IMR-90 (cell line): ENCODE measurements at regions not wholly inside any gene's neighbourhood (a gene's known extent, or its start where the extent isn't known, plus 50 kb on each side); places are given as distances from the start of the nearest gene placed in this dataset.

Source experiments
- ATAC-seq: fragments of 200-7000 bp; cut with Tn5 transposase; 2 replicates; pipeline ENCODE4 v1.9.1; 2020; ENCODE audit warnings: low read depth, mild to moderate bottlenecking, moderate library complexity
- BruUV-seq: library from RNA; stranded (reverse); fragments of 400-500 nt; replicated peaks from 2 replicates; lab custom pipeline; 2021; lab: Mats Ljungman, UMichigan
- CTCF ChIA-PET: fragments of 300-600 bp; formaldehyde crosslinking; extraction: SDS; loops from one replicate; lab custom pipeline; 2021; ENCODE audit warnings: antibody characterized with exemption; lab: Yijun Ruan, JAX
- POLR2A ChIA-PET: fragments of 300-600 bp; sonication (Branson Sonifier 250); formaldehyde crosslinking; loops from one replicate; lab custom pipeline; 2022; ENCODE audit warnings: antibody characterized with exemption; ENCODE audit not compliant: unreplicated experiment; lab: Charles Lee
- DNase-seq: peaks from one replicate; pipeline ENCODE4 v3.0.0; 2013
- H2AFZ ChIP-seq: replicated peaks from 2 replicates; pipeline ENCODE3; 2013; ENCODE audit warnings: low read length, mild to moderate bottlenecking; ENCODE audit not compliant: poor library complexity
- H2AK5ac ChIP-seq: 2 replicates; pipeline ENCODE4 v1.6.1; 2013; ENCODE audit warnings: low read depth, low read length, inconsistent platforms
- H2AK9ac ChIP-seq: replicated peaks from 2 replicates; pipeline ENCODE3; 2013; ENCODE audit warnings: mild to moderate bottlenecking, low read depth, low read length, moderate library complexity; ENCODE audit not compliant: poor library complexity
- H2BK120ac ChIP-seq: 2 replicates; pipeline ENCODE4 v1.6.1; 2013; ENCODE audit warnings: low read depth, low read length, inconsistent platforms
- H2BK15ac ChIP-seq: 3 replicates; pipeline ENCODE4 v1.6.1; 2013; ENCODE audit warnings: low read depth, low read length, inconsistent platforms
- H2BK20ac ChIP-seq: 2 replicates; pipeline ENCODE4 v1.6.1; 2013; ENCODE audit warnings: low read depth, mild to moderate bottlenecking, inconsistent platforms, low read length, moderate library complexity
- H2BK5ac ChIP-seq: 2 replicates; pipeline ENCODE4 v1.6.1; 2013; ENCODE audit warnings: mild to moderate bottlenecking, low read depth, low read length, inconsistent platforms; ENCODE audit not compliant: poor library complexity, severe bottlenecking
- H3K14ac ChIP-seq: replicated peaks from 2 replicates; pipeline ENCODE4 v1.6.1; 2013; ENCODE audit warnings: low read depth, low read length, inconsistent platforms
- H3K18ac ChIP-seq: 2 replicates; pipeline ENCODE4 v1.6.1; 2013; ENCODE audit warnings: low read depth, low read length, control low read depth
- H3K23ac ChIP-seq: 2 replicates; pipeline ENCODE4 v1.6.1; 2013; ENCODE audit warnings: low read depth, low read length, inconsistent platforms
- H3K27ac ChIP-seq: 2 replicates; pipeline ENCODE4 v1.5.1; 2013; ENCODE audit warnings: mild to moderate bottlenecking, control low read depth, low read length; ENCODE audit not compliant: insufficient read depth
- H3K27me3 ChIP-seq: 2 replicates; pipeline ENCODE4 v1.6.1; 2013; ENCODE audit warnings: low read length; ENCODE audit not compliant: control insufficient read depth, insufficient read depth
- H3K36me3 ChIP-seq: 2 replicates; pipeline ENCODE4 v1.6.1; 2013; ENCODE audit warnings: low read length, mixed read lengths; ENCODE audit not compliant: control insufficient read depth, insufficient read depth
- H3K4ac ChIP-seq: 2 replicates; pipeline ENCODE4 v1.6.1; 2013; ENCODE audit warnings: low read depth, low read length, inconsistent platforms
- H3K4me1 ChIP-seq: 2 replicates; pipeline ENCODE4 v1.6.1; 2013; ENCODE audit warnings: low read length, mixed read lengths; ENCODE audit not compliant: control insufficient read depth, insufficient read depth
- H3K4me2 ChIP-seq: 2 replicates; pipeline ENCODE4 v1.6.1; 2013; ENCODE audit warnings: low read depth, mild to moderate bottlenecking, control low read depth, low read length, moderate library complexity
- H3K4me3 ChIP-seq: 2 replicates; pipeline ENCODE4 v1.5.1; 2013; ENCODE audit warnings: low read depth, mild to moderate bottlenecking, control low read depth, low read length, moderate library complexity; ENCODE audit not compliant: insufficient read depth
- H3K56ac ChIP-seq: 2 replicates; pipeline ENCODE4 v1.6.1; 2013; ENCODE audit warnings: low read length, inconsistent platforms; ENCODE audit not compliant: insufficient read depth; ENCODE audit errors: extremely low read depth
- H3K79me1 ChIP-seq, 2 experiments: 2 replicates each; pipeline ENCODE4 v1.6.1; 2013; ENCODE audit warnings: low read length in 2 of 2, inconsistent platforms in 1 of 2, low read depth in 1 of 2
- H3K9ac ChIP-seq: 2 replicates; pipeline ENCODE4 v1.6.1; 2013; ENCODE audit warnings: low read depth, low read length, control low read depth
- H3K9me1 ChIP-seq: 2 replicates; pipeline ENCODE4 v1.6.1; 2013; ENCODE audit warnings: low read length, inconsistent platforms; ENCODE audit not compliant: insufficient read depth
- H3K9me3 ChIP-seq: 2 replicates; pipeline ENCODE4 v1.6.1; 2013; ENCODE audit warnings: low read length; ENCODE audit not compliant: control insufficient read depth, insufficient read depth
- H4K20me1 ChIP-seq: 2 replicates; pipeline ENCODE4 v1.6.1; 2013; ENCODE audit warnings: low read length, inconsistent platforms; ENCODE audit not compliant: insufficient read depth
- H4K5ac ChIP-seq: 2 replicates; pipeline ENCODE4 v1.6.1; 2013; ENCODE audit warnings: mild to moderate bottlenecking, low read depth, low read length, control low read depth
- H4K8ac ChIP-seq, 2 experiments: 2 replicates each; pipeline ENCODE4 v1.6.1; 2013; ENCODE audit warnings: low read depth in 2 of 2, low read length in 2 of 2, control low read depth in 1 of 2, inconsistent platforms in 1 of 2
- H4K91ac ChIP-seq: 2 replicates; pipeline ENCODE4 v1.6.1; 2013; ENCODE audit warnings: low read depth, low read length, inconsistent platforms; ENCODE audit not compliant: insufficient read depth
- BHLHE40 ChIP-seq: fragments of 150-350 bp; IDR thresholded peaks from 2 replicates; pipeline ENCODE4 v1.6.1; 2016; ENCODE audit warnings: mild to moderate bottlenecking, low read depth, low read length
- CEBPB ChIP-seq: IDR thresholded peaks from 2 replicates; pipeline ENCODE4 v1.6.1; 2012; ENCODE audit warnings: low read depth, low read length, improper control_type of control experiment
- MAZ ChIP-seq: IDR thresholded peaks from 2 replicates; pipeline ENCODE4 v1.6.1; 2012; ENCODE audit warnings: low read depth, mild to moderate bottlenecking, low read length, improper control_type of control experiment, moderate library complexity, borderline replicate concordance
- POLR2A ChIP-seq: IDR thresholded peaks from 2 replicates; pipeline ENCODE4 v1.6.1; 2012; ENCODE audit warnings: mild to moderate bottlenecking, low read depth, low read length
- RFX5 ChIP-seq: IDR thresholded peaks from 2 replicates; pipeline ENCODE4 v1.8.0; 2012; ENCODE audit warnings: low read depth, mild to moderate bottlenecking, low read length, moderate library complexity
- WGBS, 2 experiments: methylation state at CpG; one replicate each; pipeline versions ENCODE4 v1.1.5 to v1.1.7; 2013; ENCODE audit warnings: missing lambda C conversion rate in 2 of 2; ENCODE audit not compliant: insufficient read length in 1 of 2; ENCODE audit errors: extremely low coverage in 2 of 2; 5-methylcytosine and 5-hydroxymethylcytosine counted together
- dilution Hi-C: fragments of 300-500 bp; cut with HindIII; formaldehyde crosslinking; loops from one replicate; pipeline ENCODE4 v1.14.3; 2018; ENCODE audit warnings: low sequenced_read_pairs; ENCODE audit not compliant: unreplicated experiment
- in situ Hi-C: fragments of 300-500 bp; cut with MboI; formaldehyde crosslinking; loops from 3 replicates; pipeline ENCODE4 v1.14.3; 2019; ENCODE audit warnings: low sequenced_read_pairs, inconsistent platforms, mixed read lengths
- intact Hi-C: fragments of 100-400 bp; cut with micrococcal nuclease; formaldehyde crosslinking; loops from 2 replicates; pipeline ENCODE4 v1.10.0; 2022
- TF ChIP-seq, protein P1 (sequence below): fragments of 150-350 bp; IDR thresholded peaks from 2 replicates; pipeline ENCODE4 v1.6.1; 2017; ENCODE audit warnings: mild to moderate bottlenecking, antibody characterized with exemption, low read length, low read depth

DNA sequence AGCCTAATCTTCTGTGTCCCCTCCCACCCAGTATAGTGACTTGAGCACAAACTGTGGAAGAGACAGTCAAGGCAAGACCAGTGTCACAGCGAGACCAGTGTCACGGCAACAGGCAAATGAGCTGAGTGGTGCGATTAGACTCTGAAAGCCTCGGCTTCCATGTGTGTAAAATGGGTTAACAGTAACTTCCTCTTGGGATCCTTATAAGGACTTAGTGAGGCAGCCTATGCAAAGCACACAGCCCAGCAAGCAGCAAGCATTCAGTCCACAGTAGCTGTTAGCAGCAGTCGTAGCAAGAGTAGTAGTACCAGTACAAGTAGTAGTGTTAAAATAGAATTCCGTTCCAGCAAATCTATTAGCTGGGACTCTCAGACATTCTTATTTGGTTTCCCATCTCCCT is 334.1 kb downstream of the GABRB3 start:
- peaks cover 22% of the 10 kb centered on the region for H3K9me3 ChIP-seq
- no peaks in the 10 kb centered on the region for H3K4me1 ChIP-seq
- H2AFZ ChIP-seq: no peak overlapping the region
- ChIA-PET CTCF (no interaction called here), POLR2A (no interaction called here)
- H4K5ac ChIP-seq: no peak overlapping the region
- dilution Hi-C loops (no loop called here), intact Hi-C loops (no loop called here), in situ Hi-C loops (no loop called here)
- H2BK5ac ChIP-seq: no peak overlapping the region
- DNase-seq (no peak), ATAC-seq (no peak)
- no CpG with 5 or more reads among the region's 6 CpGs for WGBS, 2 experiments
- peak overlapping the region; percentile 50 for H2AK9ac ChIP-seq
- H3K9me1 ChIP-seq: no peaks in the 10 kb centered on the region
- H4K8ac ChIP-seq: no peak overlapping the region
- H3K14ac ChIP-seq: no peak overlapping the region
- no peak overlapping the region for H2BK15ac ChIP-seq
- H4K91ac ChIP-seq: no peak overlapping the region
- no peak overlapping the region for H2BK20ac ChIP-seq
- no peak overlapping the region for H3K56ac ChIP-seq
- no peak overlapping the region for H3K4me3 ChIP-seq
- no peaks in the 10 kb centered on the region for H3K79me1 ChIP-seq
- no peak overlapping the region for H3K27ac ChIP-seq
- BruUV-seq: no TSS peak
- no peak overlapping the region for H2AK5ac ChIP-seq
- H3K9ac ChIP-seq: no peak overlapping the region
- H3K23ac ChIP-seq: no peak overlapping the region
- H3K4ac ChIP-seq: no peak overlapping the region
- H3K36me3 ChIP-seq: no peaks in the 10 kb centered on the region
- no peak overlapping the region for H3K4me2 ChIP-seq
- TF ChIP-seq POLR2A: no peak
- no peak for TF ChIP-seq CEBPB
- TF ChIP-seq MAZ: no peak
- no peak for TF ChIP-seq BHLHE40
- TF ChIP-seq, protein P1, sequence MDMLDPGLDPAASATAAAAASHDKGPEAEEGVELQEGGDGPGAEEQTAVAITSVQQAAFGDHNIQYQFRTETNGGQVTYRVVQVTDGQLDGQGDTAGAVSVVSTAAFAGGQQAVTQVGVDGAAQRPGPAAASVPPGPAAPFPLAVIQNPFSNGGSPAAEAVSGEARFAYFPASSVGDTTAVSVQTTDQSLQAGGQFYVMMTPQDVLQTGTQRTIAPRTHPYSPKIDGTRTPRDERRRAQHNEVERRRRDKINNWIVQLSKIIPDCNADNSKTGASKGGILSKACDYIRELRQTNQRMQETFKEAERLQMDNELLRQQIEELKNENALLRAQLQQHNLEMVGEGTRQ: no peak
- no peak for TF ChIP-seq RFX5
- no peak overlapping the region for H2BK120ac ChIP-seq
- H3K18ac ChIP-seq: no peak overlapping the region
- no peaks in the 10 kb centered on the region for H3K27me3 ChIP-seq
- no peaks in the 10 kb centered on the region for H4K20me1 ChIP-seq
